H1 (cell line): ENCODE measurements at regions not wholly inside any gene's neighbourhood (a gene's known extent, or its start where the extent isn't known, plus 50 kb on each side); places are given as distances from the start of the nearest gene placed in this dataset.

ENCODE experiments used
- CTCF ChIA-PET: fragments of 300-600 bp; sonication (Branson Sonifier 250); formaldehyde crosslinking; loops from one replicate; lab custom pipeline; 2021; ENCODE audit not compliant: partially characterized antibody; lab: Charles Lee
- POLR2A ChIA-PET: fragments of 300-600 bp; sonication (Branson Sonifier 250); formaldehyde crosslinking; loops from one replicate; lab custom pipeline; 2021; ENCODE audit warnings: inconsistent platforms; ENCODE audit not compliant: partially characterized antibody; lab: Charles Lee
- DNase-seq, 2 experiments: peaks; one replicate each; pipeline versions ENCODE4 v3.0.0 to v3.0.0-alpha.2; 2010 to 2022; ENCODE audit warnings: low spot score in 2 of 2, low read depth in 1 of 2, mixed read lengths in 1 of 2
- FAIRE-seq: peaks from 2 replicates; lab custom pipeline; 2011; peaks lifted over from hg19 to GRCh38; lab: Jason Lieb, UNC
- H2AFZ ChIP-seq: 2 replicates; pipeline ENCODE4 v1.8.1; 2012; ENCODE audit warnings: low read length, inconsistent platforms
- H2AK5ac ChIP-seq: 2 replicates; pipeline ENCODE4 v1.6.1; 2013; ENCODE audit warnings: low read depth, low read length
- H2BK120ac ChIP-seq: replicated peaks from 2 replicates; pipeline ENCODE3; 2013; ENCODE audit warnings: low read depth, low read length, inconsistent platforms
- H2BK12ac ChIP-seq: 2 replicates; pipeline ENCODE4 v1.6.1; 2013; ENCODE audit warnings: low read depth, low read length
- H2BK15ac ChIP-seq: 2 replicates; pipeline ENCODE4 v1.6.1; 2013; ENCODE audit warnings: low read length
- H2BK20ac ChIP-seq: 2 replicates; pipeline ENCODE4 v1.6.1; 2013; ENCODE audit warnings: low read length
- H2BK5ac ChIP-seq: 2 replicates; pipeline ENCODE4 v1.6.1; 2013; ENCODE audit warnings: low read depth, low read length
- H3K14ac ChIP-seq: 2 replicates; pipeline ENCODE4 v1.6.1; 2013; ENCODE audit warnings: inconsistent platforms; ENCODE audit not compliant: insufficient read length
- H3K18ac ChIP-seq: 2 replicates; pipeline ENCODE4 v1.6.1; 2013; ENCODE audit warnings: low read length; ENCODE audit errors: extremely low read depth
- H3K23ac ChIP-seq: 2 replicates; pipeline ENCODE4 v1.6.1; 2013; ENCODE audit warnings: inconsistent platforms; ENCODE audit not compliant: insufficient read length
- H3K23me2 ChIP-seq: 2 replicates; pipeline ENCODE4 v1.6.1; 2013; ENCODE audit warnings: low read depth, low read length
- H3K27ac ChIP-seq: 2 replicates; pipeline ENCODE4 v1.6.1; 2011; ENCODE audit warnings: low read depth, low read length, inconsistent platforms
- H3K27me3 ChIP-seq, 4 experiments: replicated peaks in 1 of 4; 1 replicate in 1 of 4; 2 replicates in 3 of 4; pipeline versions ENCODE4 v1.6.1 to v1.8.1; 2011 to 2013; ENCODE audit warnings: low read length in 3 of 4, mild to moderate bottlenecking in 3 of 4, inconsistent platforms in 2 of 4, mixed read lengths in 2 of 4, moderate library complexity in 1 of 4; ENCODE audit not compliant: control insufficient read depth in 3 of 4, insufficient read depth in 3 of 4; ENCODE audit errors: extremely low read depth in 1 of 4
- H3K36me3 ChIP-seq, 4 experiments: 2 replicates each; pipeline versions ENCODE4 v1.6.1 to v1.8.1; 2011 to 2013; ENCODE audit warnings: mild to moderate bottlenecking in 4 of 4, low read length in 3 of 4, moderate library complexity in 2 of 4, control low read depth in 1 of 4, inconsistent platforms in 1 of 4; ENCODE audit not compliant: insufficient read depth in 4 of 4, control insufficient read depth in 2 of 4
- H3K4ac ChIP-seq: replicated peaks from 2 replicates; pipeline ENCODE3; 2013; ENCODE audit warnings: low read length, low read depth, mixed read lengths, inconsistent platforms; ENCODE audit not compliant: insufficient read length
- H3K4me1 ChIP-seq, 4 experiments: replicated peaks in 1 of 4; 1 replicate in 1 of 4; 2 replicates in 3 of 4; pipeline versions ENCODE4 v1.6.1 to v1.8.1; 2011 to 2013; ENCODE audit warnings: low read length in 3 of 4, inconsistent platforms in 2 of 4, mixed read lengths in 1 of 4; ENCODE audit not compliant: insufficient read depth in 4 of 4, control insufficient read depth in 3 of 4
- H3K4me2 ChIP-seq, 2 experiments: 2 replicates each; pipeline versions ENCODE4 v1.6.1 to v1.8.1; 2011 to 2013; ENCODE audit warnings: low read depth in 2 of 2, low read length in 2 of 2, control low read depth in 1 of 2, inconsistent platforms in 1 of 2, mild to moderate bottlenecking in 1 of 2; ENCODE audit not compliant: insufficient read depth in 1 of 2
- H3K4me3 ChIP-seq, 4 experiments: fragments of 200-600, 300-600 bp in 1 of 4; sonication (generic), shearing (Covaris generic), sonication (Bioruptor Twin) in 1 of 4; 2 replicates each; pipeline versions ENCODE4 v1.5.1 to v1.8.1; 2011 to 2016; ENCODE audit warnings: low read length in 4 of 4, low read depth in 3 of 4, control low read depth in 2 of 4, inconsistent platforms in 2 of 4, mild to moderate bottlenecking in 2 of 4, mixed read lengths in 1 of 4, moderate library complexity in 1 of 4; ENCODE audit not compliant: insufficient read depth in 2 of 4; ENCODE audit errors: extremely low read depth in 1 of 4
- H3K56ac ChIP-seq: replicated peaks from 2 replicates; pipeline ENCODE3; 2013; ENCODE audit warnings: low read depth, mild to moderate bottlenecking, mixed read lengths, low read length, inconsistent platforms; ENCODE audit not compliant: insufficient read length
- H3K79me1 ChIP-seq: 2 replicates; pipeline ENCODE4 v1.6.1; 2013; ENCODE audit warnings: low read depth, low read length, control low read depth
- H3K79me2 ChIP-seq, 2 experiments: 2 replicates each; pipeline versions ENCODE4 v1.6.1 to v1.8.1; 2012 to 2013; ENCODE audit warnings: low read length in 2 of 2, mild to moderate bottlenecking in 2 of 2, inconsistent platforms in 1 of 2; ENCODE audit not compliant: insufficient read depth in 2 of 2, control insufficient read depth in 1 of 2
- H3K9ac ChIP-seq, 4 experiments: replicated peaks in 1 of 4; 1 replicate in 1 of 4; 2 replicates in 3 of 4; pipeline versions ENCODE4 v1.6.1 to v1.8.1; 2011 to 2013; ENCODE audit warnings: low read depth in 3 of 4, low read length in 3 of 4, control low read depth in 2 of 4, mild to moderate bottlenecking in 2 of 4, moderate library complexity in 2 of 4, inconsistent platforms in 1 of 4; ENCODE audit errors: extremely low read depth in 1 of 4
- H3K9me3 ChIP-seq, 2 experiments: 2 replicates each; pipeline versions ENCODE4 v1.6.1 to v1.8.1; 2012 to 2013; ENCODE audit warnings: mild to moderate bottlenecking in 2 of 2, moderate library complexity in 2 of 2, control low read depth in 1 of 2, inconsistent platforms in 1 of 2, low read depth in 1 of 2, low read length in 1 of 2, mixed read lengths in 1 of 2; ENCODE audit not compliant: insufficient read depth in 2 of 2
- H4K20me1 ChIP-seq, 2 experiments: replicated peaks in 1 of 2; 2 replicates each; pipeline versions ENCODE3 to v1.8.1; 2011 to 2013; ENCODE audit warnings: inconsistent platforms in 2 of 2, low read length in 2 of 2, mild to moderate bottlenecking in 1 of 2; ENCODE audit not compliant: insufficient read depth in 2 of 2, control insufficient read depth in 1 of 2
- H4K5ac ChIP-seq: 2 replicates; pipeline ENCODE4 v1.6.1; 2013; ENCODE audit warnings: low read length, low read depth, mixed read lengths, inconsistent platforms; ENCODE audit not compliant: insufficient read length
- H4K8ac ChIP-seq: 2 replicates; pipeline ENCODE4 v1.8.0; 2013; ENCODE audit warnings: mild to moderate bottlenecking, moderate library complexity, low read length, inconsistent platforms; ENCODE audit not compliant: insufficient read depth; ENCODE audit errors: extremely low read depth
- H4K91ac ChIP-seq: replicated peaks from 2 replicates; pipeline ENCODE3; 2013; ENCODE audit warnings: low read length, mixed read lengths, inconsistent platforms; ENCODE audit not compliant: insufficient read length
- KDM5A ChIP-seq: fragments of 200-600 bp; IDR thresholded peaks from 2 replicates; pipeline ENCODE4 v1.7.1; 2012; ENCODE audit warnings: mild to moderate bottlenecking, low read length, inconsistent platforms, mixed read lengths
- MAX ChIP-seq: IDR thresholded peaks from 2 replicates; pipeline ENCODE4 v1.6.1; 2012; ENCODE audit warnings: inconsistent platforms
- RFX5 ChIP-seq: IDR thresholded peaks from 2 replicates; pipeline ENCODE4 v1.6.1; 2011; ENCODE audit warnings: low read depth, low read length, improper control_type of control experiment, borderline replicate concordance

DNA sequence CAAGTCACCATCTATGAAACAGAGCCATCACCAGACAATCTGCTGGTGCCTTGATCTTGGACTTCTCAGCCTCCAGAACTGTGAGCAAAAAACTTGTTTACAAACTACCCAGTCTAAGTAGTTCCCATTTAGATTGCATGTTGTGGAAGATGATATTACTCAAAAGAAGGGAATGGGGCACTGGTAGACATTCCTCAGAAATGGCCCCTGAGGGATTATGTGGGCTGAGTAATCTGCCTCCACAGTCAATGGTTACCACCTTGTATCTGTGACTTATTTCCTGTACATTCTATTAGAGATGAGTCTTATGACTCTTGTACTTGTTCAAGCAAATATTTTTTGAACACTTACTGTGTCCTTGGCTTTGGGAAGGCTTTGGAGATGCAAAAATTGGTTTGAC is 160.4 kb downstream of the NUP35 start:
- Histone ChIP-seq H3K4me1 (no peaks in the 10 kb centered on the region), H3K23ac (no peak overlapping the region), H2BK15ac (no peak overlapping the region), H3K79me1 (no peaks in the 10 kb centered on the region), H2BK5ac (no peak overlapping the region), H3K36me3 (no peaks in the 10 kb centered on the region), H4K8ac (no peak overlapping the region), H3K9me3 (no peaks in the 10 kb centered on the region), H3K9ac (no peak overlapping the region), H3K79me2 (no peaks in the 10 kb centered on the region), H2BK120ac (no peak overlapping the region), H3K56ac (no peak overlapping the region), H2BK20ac (no peak overlapping the region), H4K91ac (no peak overlapping the region), H3K27me3 (peaks cover 0 to 3% (median 0%) of the 10 kb centered on the region in 4 experiments; a peak in 2 of 7 replicates), H4K5ac (no peak overlapping the region), H3K27ac (no peak overlapping the region), H3K18ac (no peak overlapping the region), H3K23me2 (no peaks in the 10 kb centered on the region), H2AFZ (no peak overlapping the region), H3K4me2 (no peak overlapping the region), H3K14ac (no peak overlapping the region), H3K4ac (no peak overlapping the region), H3K4me3 (no peak overlapping the region), H2BK12ac (no peak overlapping the region), H4K20me1 (no peaks in the 10 kb centered on the region), H2AK5ac (no peak overlapping the region)
- ChIA-PET CTCF (interaction anchor here (4.6 kb wide), 1 partner anchor 10 kb away, joined by 15 read pairs; no protein-coding TSS in a partner anchor), POLR2A (no interaction called here)
- no peak for TF ChIP-seq MAX
- TF ChIP-seq KDM5A, result no peak
- no peak for TF ChIP-seq RFX5
- DNase-seq (no peak), FAIRE-seq (no peak)
